Activated CD4-positive, alpha-beta memory T cell treated with anti-CD3 and anti-CD28 coated beads, Interleukin-2, amount 10 ng/mL, durations not matched to agents 7 days and 5 days (primary cell): ENCODE measurements at regions not wholly inside any gene's neighbourhood (a gene's known extent, or its start where the extent isn't known, plus 50 kb on each side); places are given as distances from the start of the nearest gene placed in this dataset.
"Not testable (repeated sequence)": the region's sequence is repeated elsewhere in the genome, so short reads cannot be mapped to it uniquely, and the experiment has no call there.

Source experiments
- CTCF ChIA-PET: fragments of 350-600 bp; sonication (Branson Sonifier 250); formaldehyde crosslinking; loops from one replicate; lab custom pipeline; 2021; ENCODE audit warnings: antibody characterized with exemption, inconsistent platforms; lab: Charles Lee
- POLR2A ChIA-PET: fragments of 350-600 bp; sonication (Branson Sonifier 250); formaldehyde crosslinking; loops from one replicate; lab custom pipeline; 2021; ENCODE audit warnings: antibody characterized with exemption; lab: Charles Lee
- DNase-seq: peaks from one replicate; pipeline ENCODE4 v3.0.0-alpha.2; 2020
- H3K27ac Mint-ChIP-seq: one replicate; pipeline ENCODE4 v1.8.0; 2021; ENCODE audit warnings: mild to moderate bottlenecking, mixed read lengths
- H3K27me3 Mint-ChIP-seq: one replicate; pipeline ENCODE4 v1.8.0; 2021; ENCODE audit warnings: mixed read lengths
- H3K36me3 Mint-ChIP-seq: one replicate; pipeline ENCODE4 v1.8.0; 2021; ENCODE audit warnings: low read depth, mixed read lengths
- H3K4me1 Mint-ChIP-seq: one replicate; pipeline ENCODE4 v1.8.0; 2021; ENCODE audit warnings: mixed read lengths
- H3K4me3 Mint-ChIP-seq: one replicate; pipeline ENCODE4 v1.8.0; 2021; ENCODE audit warnings: mild to moderate bottlenecking, mixed read lengths
- H3K9me3 Mint-ChIP-seq: one replicate; pipeline ENCODE4 v1.8.0; 2021; ENCODE audit warnings: mixed read lengths

GRCh38 chr21:28207436-28208173 is 785.1 kb downstream of the LTN1 start:
- CTCF ChIA-PET, result no interaction called here
- H3K4me1 Mint-ChIP-seq, result no peaks in the 10 kb centered on the region

GRCh38 chr21:28200726-28201125 is 792.0 kb downstream of the LTN1 start:
- Mint-ChIP-seq H3K36me3 (no peaks in the 10 kb centered on the region), H3K27ac (no peak overlapping the region), H3K9me3 (peaks cover 12% of the 10 kb centered on the region), H3K4me1 (no peaks in the 10 kb centered on the region), H3K4me3 (no peak overlapping the region), H3K27me3 (no peaks in the 10 kb centered on the region)
- POLR2A ChIA-PET, result no interaction called here
- CTCF ChIA-PET, result no interaction called here
- DNase-seq, result no peak

More at GRCh38 chr21:28207436-28208173, 785.1 kb downstream of the LTN1 start:
- Mint-ChIP-seq H3K27ac (no peak overlapping the region), H3K27me3 (no peaks in the 10 kb centered on the region), H3K36me3 (no peaks in the 10 kb centered on the region), H3K9me3 (peaks cover 3% of the 10 kb centered on the region), H3K4me3 (no peak overlapping the region)
- DNase-seq, result no peak
- POLR2A ChIA-PET, result no interaction called here

GRCh38 chr21:28196981-28197380 is 795.7 kb downstream of the LTN1 start:
- no peaks in the 10 kb centered on the region for H3K27me3 Mint-ChIP-seq
- POLR2A ChIA-PET, result no interaction called here
- no peak overlapping the region for H3K4me3 Mint-ChIP-seq
- CTCF ChIA-PET, result no interaction called here
- DNase-seq, result no peak
- H3K27ac Mint-ChIP-seq, result no peak overlapping the region
- H3K4me1 Mint-ChIP-seq, result no peaks in the 10 kb centered on the region
- H3K36me3 Mint-ChIP-seq, result no peaks in the 10 kb centered on the region
- H3K9me3 Mint-ChIP-seq, result peaks cover 24% of the 10 kb centered on the region

GRCh38 chr21:28193189-28193588 is 799.5 kb downstream of the LTN1 start:
- H3K4me3 Mint-ChIP-seq, result no peak overlapping the region
- H3K36me3 Mint-ChIP-seq, result no peaks in the 10 kb centered on the region
- DNase-seq, result no peak
- CTCF ChIA-PET, result no interaction called here
- H3K9me3 Mint-ChIP-seq, result peaks cover 27% of the 10 kb centered on the region
- no peak overlapping the region for H3K27ac Mint-ChIP-seq
- POLR2A ChIA-PET, result no interaction called here
- no peaks in the 10 kb centered on the region for H3K4me1 Mint-ChIP-seq
- H3K27me3 Mint-ChIP-seq, result no peaks in the 10 kb centered on the region

GRCh38 chr21:28186604-28187003 is 806.1 kb downstream of the LTN1 start:
- Mint-ChIP-seq H3K9me3 (peaks cover 2% of the 10 kb centered on the region), H3K27ac (no peak overlapping the region), H3K4me1 (no peaks in the 10 kb centered on the region), H3K27me3 (no peaks in the 10 kb centered on the region), H3K4me3 (no peak overlapping the region), H3K36me3 (no peaks in the 10 kb centered on the region)
- DNase-seq, result no peak
- ChIA-PET CTCF (no interaction called here), POLR2A (no interaction called here)

- DNase-seq, result no peak
- H3K4me1 Mint-ChIP-seq, result no peaks in the 10 kb centered on the region
- no peaks in the 10 kb centered on the region for H3K9me3 Mint-ChIP-seq
- H3K27me3 Mint-ChIP-seq, result no peaks in the 10 kb centered on the region
- no peaks in the 10 kb centered on the region for H3K36me3 Mint-ChIP-seq
- H3K4me3 Mint-ChIP-seq, result no peak overlapping the region
- ChIA-PET CTCF (no interaction called here), POLR2A (no interaction called here)
- no peak overlapping the region for H3K27ac Mint-ChIP-seq
These were observed 810.9 kb downstream of the LTN1 start for GRCh38 chr21:28181730-28182129.

- H3K27me3 Mint-ChIP-seq, result no peaks in the 10 kb centered on the region
- H3K36me3 Mint-ChIP-seq, result no peaks in the 10 kb centered on the region
- no peak overlapping the region for H3K27ac Mint-ChIP-seq
- ChIA-PET POLR2A (no interaction called here), CTCF (no interaction called here)
- no peaks in the 10 kb centered on the region for H3K4me1 Mint-ChIP-seq
- no peak for DNase-seq
- H3K9me3 Mint-ChIP-seq, result no peaks in the 10 kb centered on the region
- no peak overlapping the region for H3K4me3 Mint-ChIP-seq
These were observed 813.5 kb downstream of the LTN1 start for GRCh38 chr21:28179136-28179535.

- H3K27ac Mint-ChIP-seq, result no peak overlapping the region
- H3K4me3 Mint-ChIP-seq, result no peak overlapping the region
- CTCF ChIA-PET, result no interaction called here
- no peaks in the 10 kb centered on the region for H3K36me3 Mint-ChIP-seq
- POLR2A ChIA-PET, result no interaction called here
- no peaks in the 10 kb centered on the region for H3K27me3 Mint-ChIP-seq
- H3K9me3 Mint-ChIP-seq, result no peaks in the 10 kb centered on the region
- DNase-seq, result no peak
- H3K4me1 Mint-ChIP-seq, result no peaks in the 10 kb centered on the region
These were observed 815.6 kb downstream of the LTN1 start for GRCh38 chr21:28177124-28177523.

- ChIA-PET POLR2A (no interaction called here), CTCF (no interaction called here)
- no peak for DNase-seq
- H3K27ac Mint-ChIP-seq, result no peak overlapping the region
- no peaks in the 10 kb centered on the region for H3K36me3 Mint-ChIP-seq
- no peaks in the 10 kb centered on the region for H3K9me3 Mint-ChIP-seq
- H3K4me1 Mint-ChIP-seq, result no peaks in the 10 kb centered on the region
- no peaks in the 10 kb centered on the region for H3K27me3 Mint-ChIP-seq
- H3K4me3 Mint-ChIP-seq, result no peak overlapping the region
These were observed 818.0 kb downstream of the LTN1 start for GRCh38 chr21:28174701-28175100.

GRCh38 chr21:28174006-28174405 is 818.7 kb downstream of the LTN1 start:
- Mint-ChIP-seq H3K27me3 (no peaks in the 10 kb centered on the region), H3K4me3 (no peak overlapping the region), H3K4me1 (no peaks in the 10 kb centered on the region), H3K27ac (no peak overlapping the region), H3K9me3 (no peaks in the 10 kb centered on the region), H3K36me3 (no peaks in the 10 kb centered on the region)
- DNase-seq, result no peak
- POLR2A ChIA-PET, result no interaction called here
- CTCF ChIA-PET, result no interaction called here

GRCh38 chr21:28172376-28172775 is 820.3 kb downstream of the LTN1 start:
- no peaks in the 10 kb centered on the region for H3K27me3 Mint-ChIP-seq

GRCh38 chr21:28167366-28167765 is 825.3 kb downstream of the LTN1 start:
- Mint-ChIP-seq H3K27me3 (no peaks in the 10 kb centered on the region), H3K4me1 (no peaks in the 10 kb centered on the region), H3K27ac (no peak overlapping the region), H3K9me3 (peaks cover 5% of the 10 kb centered on the region), H3K36me3 (no peaks in the 10 kb centered on the region), H3K4me3 (no peak overlapping the region)
- no peak for DNase-seq
- ChIA-PET CTCF (no interaction called here), POLR2A (no interaction called here)

More at GRCh38 chr21:28172376-28172775, 820.3 kb downstream of the LTN1 start:
- no peak for DNase-seq
- Mint-ChIP-seq H3K9me3 (no peaks in the 10 kb centered on the region), H3K27ac (no peak overlapping the region), H3K4me3 (no peak overlapping the region), H3K4me1 (no peaks in the 10 kb centered on the region), H3K36me3 (no peaks in the 10 kb centered on the region)
- POLR2A ChIA-PET, result no interaction called here
- CTCF ChIA-PET, result no interaction called here

GRCh38 chr21:28164519-28164918 is 828.2 kb downstream of the LTN1 start:
- POLR2A ChIA-PET, H3K36me3 Mint-ChIP-seq, H3K4me1 Mint-ChIP-seq, H3K27me3 Mint-ChIP-seq, H3K27ac Mint-ChIP-seq, DNase-seq, H3K9me3 Mint-ChIP-seq, CTCF ChIA-PET, H3K4me3 Mint-ChIP-seq: not testable (repeated sequence)

- H3K36me3 Mint-ChIP-seq, H3K9me3 Mint-ChIP-seq, H3K4me3 Mint-ChIP-seq, H3K4me1 Mint-ChIP-seq, DNase-seq, CTCF ChIA-PET, H3K27ac Mint-ChIP-seq, POLR2A ChIA-PET, H3K27me3 Mint-ChIP-seq: not testable (repeated sequence)
These were observed 830.6 kb downstream of the LTN1 start for GRCh38 chr21:28162052-28162451.
